ENCODE measurements at regions not wholly inside any gene's neighbourhood (a gene's known extent, or its start where the extent isn't known, plus 50 kb on each side); places are given as distances from the start of the nearest gene placed in this dataset.

- TF ChIP-seq ZNF337 (CRISPR knock-in tag; IDR thresholded peaks at IDR 0.05; ENCODE audit: borderline replicate concordance, low read depth) (no peak), ZMYM2 (CRISPR knock-in tag; IDR thresholded peaks at IDR 0.05) (no peak), HNRNPL (IDR thresholded peaks at IDR 0.05; ENCODE audit: low read depth, low read length) (no peak)
Measured at GRCh38 chr12:45674181-45674977, 55.1 kb upstream of the ARID2 start (continued).

GRCh38 chr12:45675534-45675933 is 54.0 kb upstream of the ARID2 start:
- Histone ChIP-seq H3K27me3 (ENCODE audit: control insufficient read depth in 1 of 2, insufficient read depth in 2 of 2, low read length in 2 of 2) (no peaks in the 10 kb centered on the region), H3K27ac (ENCODE audit: extremely low read length, insufficient read depth, low read length) (no peak overlapping the region), H3K4me3 (replicated peaks in 1 of 3; ENCODE audit: insufficient read depth in 1 of 3, low read depth in 2 of 3, low read length in 3 of 3) (no peak overlapping the region), H3K9ac (ENCODE audit: insufficient read depth, low read depth, low read length) (no peak overlapping the region), H4K20me1 (ENCODE audit: insufficient read depth, low read length) (no peaks in the 10 kb centered on the region), H3K4me1 (ENCODE audit: insufficient read depth, low read length) (no peaks in the 10 kb centered on the region), H3K79me2 (ENCODE audit: insufficient read depth, low read length) (no peaks in the 10 kb centered on the region), H3K4me2 (ENCODE audit: low read depth, low read length) (no peak overlapping the region), H3K36me3 (replicated peaks in 1 of 2; ENCODE audit: control insufficient read depth in 1 of 2, insufficient read depth in 2 of 2, low read length in 2 of 2) (no peaks in the 10 kb centered on the region), H2AFZ (ENCODE audit: low read length) (no peak overlapping the region), H3K9me3 (ENCODE audit: low read length) (no peaks in the 10 kb centered on the region)
- no peak for ATAC-seq
- FAIRE-seq = no peak
- BruUV-seq (replicated peaks) = no TSS peak
- intact Hi-C loops (cut with micrococcal nuclease; ENCODE audit: unreplicated experiment) (no loop called here), in situ Hi-C loops (cut with HindIII; ENCODE audit: extremely low pct_ligation_motif_present, low pct_unique_long_range_greater_than_20kb) (no loop called here)
- CTCF ChIA-PET (ENCODE audit: low intra/inter-chr PET ratio, low total read pairs) = no interaction called here
- TF ChIP-seq ZNF121 (CRISPR knock-in tag; IDR thresholded peaks at IDR 0.05) = no peak
- no peak for TF ChIP-seq ZNF605 (CRISPR knock-in tag; IDR thresholded peaks at IDR 0.05)
- no peak for TF ChIP-seq ZNF609 (CRISPR knock-in tag; IDR thresholded peaks at IDR 0.05; ENCODE audit: borderline replicate concordance)
- POLR2A ChIA-PET = no interaction called here
- WGBS (ENCODE audit: low lambda C conversion rate) = 9% methylated on average over 2 of the region's 2 CpGs
- no peak for DNase-seq (ENCODE audit: low spot score)

Small RNAs in the stretch of these regions (small RNA-seq; reads per million reads assigned to genes)
- gene RF00026 (ENCODE audit: insufficient read depth in 2 of 3, insufficient read length in 3 of 3, low read depth in 2 of 3, low replicate concordance in 1 of 3) = 0 reads per million in 3 experiments
